CD14-positive monocyte (primary cell): ENCODE measurements at regions not wholly inside any gene's neighbourhood (a gene's known extent, or its start where the extent isn't known, plus 50 kb on each side); places are given as distances from the start of the nearest gene placed in this dataset.

Experiments used
- DNase-seq, 3 donors: peaks; one replicate each; pipeline ENCODE4 v3.0.0-alpha.2; 2011 to 2022
- H2AFZ ChIP-seq: 2 replicates; pipeline ENCODE4 v1.6.0; 2012; ENCODE audit warnings: mild to moderate bottlenecking, low read depth, low read length, inconsistent platforms; ENCODE audit not compliant: insufficient read depth, poor library complexity, severe bottlenecking
- H3K27ac ChIP-seq, 2 donors: 1 replicate in 1 of 2; 2 replicates in 1 of 2; pipeline ENCODE4 v1.5.1; 2012 to 2013; ENCODE audit warnings: low read length in 2 of 2, control low read depth in 1 of 2, inconsistent platforms in 1 of 2, low read depth in 1 of 2, mild to moderate bottlenecking in 1 of 2
- H3K27me3 ChIP-seq, 2 donors: one replicate each; pipeline versions ENCODE4 v1.6.0 to v1.6.1; 2011 to 2013; ENCODE audit warnings: low read length in 2 of 2; ENCODE audit not compliant: control insufficient read depth in 2 of 2, insufficient read depth in 2 of 2
- H3K36me3 ChIP-seq, 2 donors: replicated peaks in 1 of 2; 1 replicate in 1 of 2; 2 replicates in 1 of 2; pipeline versions ENCODE4 v1.5.1 to v1.6.1; 2012 to 2013; ENCODE audit warnings: low read length in 2 of 2, control low read depth in 1 of 2, inconsistent platforms in 1 of 2, mild to moderate bottlenecking in 1 of 2; ENCODE audit not compliant: insufficient read depth in 2 of 2, control insufficient read depth in 1 of 2
- H3K4me1 ChIP-seq, 2 donors: 1 replicate in 1 of 2; 2 replicates in 1 of 2; pipeline versions ENCODE4 v1.5.1 to v1.6.1; 2012 to 2013; ENCODE audit warnings: low read length in 2 of 2, control low read depth in 1 of 2, inconsistent platforms in 1 of 2, mild to moderate bottlenecking in 1 of 2, moderate library complexity in 1 of 2; ENCODE audit not compliant: insufficient read depth in 2 of 2, control insufficient read depth in 1 of 2
- H3K4me2 ChIP-seq: replicated peaks from 2 replicates; pipeline ENCODE3; 2012; ENCODE audit warnings: low read length, moderate library complexity, mild to moderate bottlenecking; ENCODE audit not compliant: poor library complexity, severe bottlenecking; ENCODE audit errors: extremely low read depth
- H3K4me3 ChIP-seq, 3 experiments: fragments of 200-600 bp in 1 of 3; sonication (generic) in 1 of 3; replicated peaks in 1 of 3; 1 replicate in 2 of 3; 2 replicates in 1 of 3; pipeline ENCODE4 v1.5.1; 2011 to 2013; ENCODE audit warnings: low read length in 3 of 3, mild to moderate bottlenecking in 3 of 3, control low read depth in 2 of 3, low read depth in 2 of 3, inconsistent platforms in 1 of 3, moderate library complexity in 1 of 3
- H3K79me2 ChIP-seq: 2 replicates; pipeline ENCODE4 v1.6.0; 2012; ENCODE audit warnings: mild to moderate bottlenecking, control low read depth, inconsistent platforms, low read length, moderate library complexity; ENCODE audit not compliant: insufficient read depth
- H3K9ac ChIP-seq: 2 replicates; pipeline ENCODE4 v1.6.0; 2017; ENCODE audit warnings: low read length, mild to moderate bottlenecking; ENCODE audit not compliant: insufficient read depth, poor library complexity, severe bottlenecking
- H3K9me3 ChIP-seq, 2 donors: replicated peaks in 1 of 2; 1 replicate in 1 of 2; 2 replicates in 1 of 2; pipeline versions ENCODE4 v1.5.1 to v1.6.1; 2012 to 2013; ENCODE audit warnings: low read length in 2 of 2, control low read depth in 1 of 2; ENCODE audit not compliant: control insufficient read depth in 1 of 2, insufficient read depth in 1 of 2
- H4K20me1 ChIP-seq: 2 replicates; pipeline ENCODE4 v1.6.0; 2012; ENCODE audit warnings: mild to moderate bottlenecking, low read length, control low read depth, moderate library complexity; ENCODE audit not compliant: insufficient read depth
- H3K27ac Mint-ChIP-seq, 7 donors: one replicate each; pipeline ENCODE4 v1.8.0; 2020; ENCODE audit warnings: mild to moderate bottlenecking in 7 of 7, mixed read lengths in 7 of 7, moderate library complexity in 6 of 7, inconsistent platforms in 2 of 7
- H3K27me3 Mint-ChIP-seq, 3 donors: one replicate each; pipeline ENCODE4 v1.8.0; 2021 to 2022; ENCODE audit warnings: low read depth in 3 of 3, mild to moderate bottlenecking in 3 of 3, mixed read lengths in 3 of 3, moderate library complexity in 3 of 3, inconsistent platforms in 1 of 3
- H3K36me3 Mint-ChIP-seq, 2 donors: one replicate each; pipeline ENCODE4 v1.8.0; 2020; ENCODE audit warnings: mixed read lengths in 2 of 2, inconsistent platforms in 1 of 2, mild to moderate bottlenecking in 1 of 2
- H3K4me1 Mint-ChIP-seq: one replicate; pipeline ENCODE4 v1.8.0; 2020; ENCODE audit warnings: mild to moderate bottlenecking, mixed read lengths
- H3K4me3 Mint-ChIP-seq, 2 donors: one replicate each; pipeline ENCODE4 v1.8.0; 2020; ENCODE audit warnings: mild to moderate bottlenecking in 2 of 2, mixed read lengths in 2 of 2, moderate library complexity in 1 of 2
- H3K9me3 Mint-ChIP-seq, 7 donors: one replicate each; pipeline ENCODE4 v1.8.0; 2020 to 2022; ENCODE audit warnings: mixed read lengths in 7 of 7, mild to moderate bottlenecking in 6 of 7, moderate library complexity in 6 of 7, inconsistent platforms in 2 of 7
- CTCF ChIP-seq: fragments of 200-600 bp; IDR thresholded peaks from one replicate; pipeline ENCODE4 v1.8.0; 2022; ENCODE audit warnings: antibody characterized with exemption, mild to moderate bottlenecking
- WGBS: methylation state at CpG from one replicate; pipeline ENCODE4 v1.1.5; 2013; ENCODE audit warnings: missing lambda C conversion rate; ENCODE audit not compliant: insufficient coverage; 5-methylcytosine and 5-hydroxymethylcytosine counted together
- intact Hi-C, 2 donors: fragments of 100-400 bp; cut with micrococcal nuclease; formaldehyde crosslinking; loops; one replicate each; pipeline versions ENCODE4 v1.15.0 to v1.15.1; 2023

DNA sequence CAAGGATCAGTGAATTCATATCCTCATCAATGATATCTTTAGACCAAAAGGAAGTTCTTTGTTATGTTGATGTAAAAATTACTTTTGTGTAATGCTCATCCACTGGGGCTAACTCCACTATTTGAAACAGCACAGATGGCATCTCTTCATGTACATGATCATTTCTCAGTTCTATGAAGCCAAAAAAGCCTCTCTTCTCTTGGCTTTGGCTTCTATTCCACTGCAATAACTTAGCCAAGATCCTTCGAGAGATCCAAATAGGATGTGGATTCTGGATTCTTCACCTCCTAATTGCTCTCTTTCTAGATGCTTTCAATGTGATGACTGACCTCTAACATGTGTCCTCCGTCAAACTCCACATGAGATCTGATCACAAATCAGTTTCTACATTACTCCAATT lies 851.2 kb downstream of the GALC start:
- no peak overlapping the region for H3K4me3 ChIP-seq
- H3K9me3 Mint-ChIP-seq: peaks cover 0 to 7% (median 5%) of the 10 kb centered on the region in 7 donors
- no peak overlapping the region for H3K4me3 Mint-ChIP-seq
- peaks cover 7% of the 10 kb centered on the region in 2 donors for H3K9me3 ChIP-seq
- H4K20me1 ChIP-seq: no peaks in the 10 kb centered on the region
- H2AFZ ChIP-seq: no peak overlapping the region
- H3K4me2 ChIP-seq: no peak overlapping the region
- H3K27ac Mint-ChIP-seq: no peak overlapping the region
- intact Hi-C loops: no loop called here
- H3K27me3 Mint-ChIP-seq: no peaks in the 10 kb centered on the region
- TF ChIP-seq CTCF: no peak
- H3K4me1 Mint-ChIP-seq: no peaks in the 10 kb centered on the region
- no peaks in the 10 kb centered on the region for H3K4me1 ChIP-seq
- no peaks in the 10 kb centered on the region for H3K36me3 ChIP-seq
- H3K36me3 Mint-ChIP-seq: no peaks in the 10 kb centered on the region
- H3K27me3 ChIP-seq: no peaks in the 10 kb centered on the region
- H3K27ac ChIP-seq: no peak overlapping the region
- WGBS: 79% methylated on average over 2 of the region's 2 CpGs
- H3K79me2 ChIP-seq: no peaks in the 10 kb centered on the region
- DNase-seq: no peak
- H3K9ac ChIP-seq: no peak overlapping the region

DNA sequence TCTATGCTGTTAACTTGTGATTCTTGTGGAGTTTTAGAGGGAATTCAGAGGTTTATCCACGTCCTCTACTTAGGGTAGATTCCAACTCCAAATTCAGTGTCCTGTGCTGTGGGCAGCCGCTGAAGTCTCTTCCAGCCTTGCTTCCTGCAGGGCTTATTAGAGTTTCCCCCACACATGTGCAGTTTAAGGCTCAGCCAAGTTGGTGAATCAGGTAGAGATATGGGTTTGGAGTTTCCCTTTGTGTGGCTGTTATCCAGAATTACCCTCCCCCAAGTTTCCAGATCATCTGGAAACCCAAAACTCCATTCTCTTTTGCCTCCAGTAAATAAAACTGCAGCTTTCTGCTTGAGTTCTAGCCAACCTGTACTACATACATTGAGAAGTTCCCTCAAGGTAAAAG lies 853.7 kb downstream of the GALC start:
- Histone ChIP-seq H3K27ac (no peak overlapping the region), H3K36me3 (no peaks in the 10 kb centered on the region), H3K9me3 (peaks cover 0 to 7% of the 10 kb centered on the region in 2 donors), H3K4me2 (no peak overlapping the region), H4K20me1 (no peaks in the 10 kb centered on the region), H3K79me2 (no peaks in the 10 kb centered on the region), H3K4me3 (no peak overlapping the region), H2AFZ (no peak overlapping the region), H3K9ac (no peak overlapping the region), H3K4me1 (no peaks in the 10 kb centered on the region), H3K27me3 (no peaks in the 10 kb centered on the region)
- Mint-ChIP-seq H3K4me1 (no peaks in the 10 kb centered on the region), H3K27ac (no peak overlapping the region), H3K9me3 (peaks cover 0 to 8% (median 3%) of the 10 kb centered on the region in 7 donors), H3K36me3 (no peaks in the 10 kb centered on the region), H3K27me3 (no peaks in the 10 kb centered on the region), H3K4me3 (no peak overlapping the region)
- no peak for TF ChIP-seq CTCF
- WGBS: no CpG with 5 or more reads among the region's 2 CpGs
- intact Hi-C loops: no loop called here
- DNase-seq: no peak
